HG02571 (cell line): ENCODE measurements at regions not wholly inside any gene's neighbourhood (a gene's known extent, or its start where the extent isn't known, plus 50 kb on each side); places are given as distances from the start of the nearest gene placed in this dataset.

Experiments used
- ATAC-seq: cut with Tn5 transposase; IDR thresholded peaks from one replicate; pipeline ENCODE4 v1.9.1; 2021; ENCODE audit warnings: mild to moderate bottlenecking, moderate library complexity; ENCODE audit not compliant: unreplicated experiment

- ATAC-seq, result no peak
Observed at GRCh38 chr20:41952166-41952565, 334.0 kb upstream of the CHD6 start.

- ATAC-seq, result no peak
Observed at GRCh38 chr20:41951615-41952014, 333.4 kb upstream of the CHD6 start.

- ATAC-seq, result no peak
Observed at GRCh38 chr20:41939659-41940058, 321.5 kb upstream of the CHD6 start.

GRCh38 chr20:41938353-41938752, 320.2 kb upstream of the CHD6 start:
- no peak for ATAC-seq

GRCh38 chr20:41935259-41935791, 317.1 kb upstream of the CHD6 start:
- no peak for ATAC-seq

- no peak for ATAC-seq
Observed at GRCh38 chr20:41932431-41932830, 314.3 kb upstream of the CHD6 start.

GRCh38 chr20:41927655-41928054, 309.5 kb upstream of the CHD6 start:
- ATAC-seq, result no peak

GRCh38 chr20:41927189-41927588, 309.0 kb upstream of the CHD6 start:
- no peak for ATAC-seq

GRCh38 chr20:41925476-41925875, 307.3 kb upstream of the CHD6 start:
- ATAC-seq, result no peak

GRCh38 chr20:41923624-41924023, 305.4 kb upstream of the CHD6 start:
- ATAC-seq, result no peak

GRCh38 chr20:41913146-41913545, 295.0 kb upstream of the CHD6 start:
- no peak for ATAC-seq

GRCh38 chr20:41910558-41910957, 292.4 kb upstream of the CHD6 start:
- no peak for ATAC-seq

- ATAC-seq, result no peak
Observed at GRCh38 chr20:41905199-41905598, 287.0 kb upstream of the CHD6 start.

GRCh38 chr20:41903586-41903985, 285.4 kb upstream of the CHD6 start:
- no peak for ATAC-seq

GRCh38 chr20:41902346-41902745, 284.2 kb upstream of the CHD6 start:
- ATAC-seq, result no peak

GRCh38 chr20:41900201-41900691, 282.1 kb upstream of the CHD6 start:
- ATAC-seq, result no peak

- no peak for ATAC-seq
Observed at GRCh38 chr20:41897708-41898107, 279.5 kb upstream of the CHD6 start.

GRCh38 chr20:41895241-41896032, 277.3 kb upstream of the CHD6 start:
- ATAC-seq, result no peak

- no peak for ATAC-seq
Observed at GRCh38 chr20:41894255-41894963, 276.2 kb upstream of the CHD6 start.

GRCh38 chr20:41892031-41892430, 273.9 kb upstream of the CHD6 start:
- ATAC-seq, result no peak

GRCh38 chr20:41889844-41890224, 271.7 kb upstream of the CHD6 start:
- no peak for ATAC-seq
